Progenitor cell of endocrine pancreas (in vitro differentiated cells): ENCODE measurements at regions not wholly inside any gene's neighbourhood (a gene's known extent, or its start where the extent isn't known, plus 50 kb on each side); places are given as distances from the start of the nearest gene placed in this dataset.
A peak's percentile ranks its signal among the peaks of the same experiment; 100 is the strongest.
"Not testable (repeated sequence)": the region's sequence is repeated elsewhere in the genome, so short reads cannot be mapped to it uniquely, and the experiment has no call there.

ENCODE experiments used
- DNase-seq: peaks from one replicate; pipeline ENCODE4 v3.0.0; 2021; ENCODE audit warnings: low spot score; ENCODE audit not compliant: unreplicated experiment
- H3K27ac Mint-ChIP-seq: 2 replicates; pipeline ENCODE4 v1.8.0; 2021; ENCODE audit warnings: mild to moderate bottlenecking, moderate library complexity, mixed read lengths
- H3K27me3 Mint-ChIP-seq: 2 replicates; pipeline ENCODE4 v1.8.0; 2021; ENCODE audit warnings: mixed read lengths
- H3K36me3 Mint-ChIP-seq: 2 replicates; pipeline ENCODE4 v1.8.0; 2022; ENCODE audit warnings: mixed read lengths; ENCODE audit not compliant: insufficient read depth
- H3K4me1 Mint-ChIP-seq: 2 replicates; pipeline ENCODE4 v1.8.0; 2021; ENCODE audit warnings: low read depth, mixed read lengths
- H3K4me3 Mint-ChIP-seq: 2 replicates; pipeline ENCODE4 v1.8.0; 2021; ENCODE audit warnings: low read depth, mild to moderate bottlenecking, moderate library complexity, mixed read lengths
- H3K9me3 Mint-ChIP-seq: 2 replicates; pipeline ENCODE4 v1.8.0; 2021; ENCODE audit warnings: low read depth, mixed read lengths

DNA sequence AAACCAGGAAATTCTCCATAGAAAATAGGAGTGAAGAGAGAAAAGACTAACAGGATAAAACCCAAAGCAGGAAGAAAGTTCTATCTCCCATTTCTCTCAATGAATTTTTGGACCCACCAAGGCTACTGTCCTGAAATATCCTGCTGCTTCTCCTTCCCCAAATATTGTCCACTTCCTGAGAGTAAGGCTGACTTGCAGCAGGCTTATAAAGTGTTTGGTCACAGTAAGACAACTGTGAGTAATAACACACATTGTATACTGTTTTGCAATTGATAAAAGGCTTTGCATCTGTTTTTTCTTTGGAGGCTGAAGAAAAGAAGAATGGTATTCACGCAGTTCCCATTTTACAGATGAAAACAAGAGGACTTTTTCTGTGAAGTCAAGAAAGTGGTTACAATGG lies 52.8 kb downstream of the FOXD4L6 start:
- not testable (repeated sequence) for H3K4me1 Mint-ChIP-seq, H3K9me3 Mint-ChIP-seq, H3K36me3 Mint-ChIP-seq, DNase-seq, H3K27ac Mint-ChIP-seq
- H3K27me3 Mint-ChIP-seq: peaks cover 44% of the 10 kb centered on the region
- H3K4me3 Mint-ChIP-seq: peak overlapping the region; percentile 79

DNA sequence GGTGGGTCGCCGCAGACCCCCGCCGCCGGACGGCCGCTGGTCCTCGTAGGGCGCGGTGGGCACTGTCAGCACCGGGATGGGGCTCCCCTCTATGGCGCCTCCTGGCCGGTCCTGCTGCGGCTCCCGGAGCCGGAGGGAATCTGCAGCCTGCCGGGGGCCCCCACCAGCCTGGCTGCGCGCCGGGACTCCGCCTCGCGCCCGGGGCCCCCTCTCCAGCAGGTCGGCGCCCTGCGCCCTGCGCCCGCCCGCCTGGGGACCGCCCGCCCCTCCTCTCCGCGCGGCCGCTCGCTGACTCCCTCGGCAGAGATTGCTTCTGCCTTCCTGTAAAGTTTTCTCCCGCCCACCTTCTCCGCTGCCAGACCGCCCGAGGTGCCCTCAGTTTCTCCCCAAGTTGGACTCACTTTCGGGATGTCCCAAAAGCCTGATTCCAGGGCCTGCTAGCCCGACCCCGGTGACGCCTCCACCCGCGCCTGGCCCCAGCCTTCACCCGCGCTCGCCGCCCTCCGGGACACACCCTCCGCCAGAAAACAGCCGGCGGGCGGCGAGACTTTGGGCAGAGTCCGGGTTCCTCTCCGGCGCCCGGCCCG lies 54.0 kb downstream of the FOXD4L6 start:
- peaks cover 44% of the 10 kb centered on the region for H3K27me3 Mint-ChIP-seq
- H3K9me3 Mint-ChIP-seq, H3K4me1 Mint-ChIP-seq, H3K36me3 Mint-ChIP-seq, H3K27ac Mint-ChIP-seq: not testable (repeated sequence)
- H3K4me3 Mint-ChIP-seq: peak overlapping the region; percentile 79
- DNase-seq: peak; percentile 17

DNA sequence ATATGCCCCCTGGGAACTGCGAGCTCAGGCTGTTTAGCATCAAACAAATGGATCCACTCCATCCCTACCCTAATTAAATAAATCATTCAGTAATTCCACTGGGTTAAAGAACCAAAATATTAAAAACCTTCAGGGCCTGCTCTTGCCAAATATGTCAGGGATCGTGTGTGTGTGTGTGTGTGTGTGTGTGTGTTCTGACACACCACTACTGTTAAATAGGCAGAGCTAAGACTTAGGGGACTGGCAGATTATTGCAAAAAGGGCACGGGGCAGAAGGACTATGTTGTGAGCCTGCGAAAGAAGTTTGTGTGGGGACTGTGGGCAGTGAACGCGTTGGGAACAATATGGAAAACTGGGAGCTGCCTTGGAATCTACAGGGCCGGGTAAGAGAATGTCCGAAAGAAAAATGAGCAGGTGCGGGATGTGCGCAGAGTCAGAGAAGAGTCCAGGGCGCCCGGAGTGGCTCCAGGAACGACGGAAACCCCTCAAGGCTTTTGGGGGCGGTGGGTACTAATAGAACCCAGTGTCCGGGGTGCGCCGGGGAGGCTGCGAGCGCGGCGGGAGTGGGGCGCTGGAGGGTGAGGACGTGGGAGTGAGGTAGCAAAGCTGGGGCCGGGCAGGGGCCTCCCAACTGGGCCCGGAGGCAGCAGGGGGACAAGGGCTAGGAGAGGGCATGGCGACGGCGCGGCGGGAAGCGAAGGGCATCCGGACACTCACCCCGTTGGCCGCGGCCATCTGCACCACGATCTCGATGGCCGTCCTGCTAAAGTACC lies 54.8 kb downstream of the FOXD4L6 start:
- not testable (repeated sequence) for H3K4me1 Mint-ChIP-seq, DNase-seq, H3K36me3 Mint-ChIP-seq, H3K9me3 Mint-ChIP-seq, H3K27ac Mint-ChIP-seq
- H3K4me3 Mint-ChIP-seq: peak overlapping the region; percentile 59
- peaks cover 44% of the 10 kb centered on the region for H3K27me3 Mint-ChIP-seq

DNA sequence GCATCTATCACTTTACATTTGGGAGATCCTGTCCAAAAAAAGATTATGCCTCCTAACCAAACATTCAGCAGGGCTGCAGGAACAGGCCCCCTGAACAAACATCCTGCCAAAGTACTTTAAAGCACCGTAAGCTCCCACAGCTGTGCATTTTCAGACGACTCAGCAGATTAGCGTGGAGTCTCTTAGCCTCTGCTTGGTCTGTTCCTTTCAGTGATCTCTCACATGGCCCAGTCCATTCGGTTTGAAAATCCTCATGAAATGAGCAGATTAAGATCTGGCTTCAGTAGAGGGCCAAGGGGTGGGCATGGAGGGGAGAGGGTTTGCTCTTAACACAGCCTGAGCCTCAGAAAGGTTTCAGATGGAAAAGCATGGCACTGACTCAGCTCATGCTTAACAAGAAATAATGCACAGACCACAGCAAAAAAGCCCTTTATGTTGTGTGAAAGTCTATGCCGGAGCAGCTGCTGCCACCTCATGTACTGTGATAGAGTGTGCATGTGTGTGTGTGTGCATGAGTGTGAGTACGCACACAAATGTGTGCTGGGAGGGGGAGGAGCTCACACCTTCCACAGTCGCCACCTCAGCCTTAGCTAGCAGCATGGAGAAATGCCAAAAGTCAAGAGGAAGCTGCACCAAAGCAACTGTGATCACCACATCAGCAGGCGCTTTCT lies 64.2 kb downstream of the FOXD4L6 start:
- DNase-seq, H3K4me3 Mint-ChIP-seq, H3K4me1 Mint-ChIP-seq, H3K9me3 Mint-ChIP-seq, H3K27ac Mint-ChIP-seq, H3K27me3 Mint-ChIP-seq, H3K36me3 Mint-ChIP-seq: not testable (repeated sequence)

DNA sequence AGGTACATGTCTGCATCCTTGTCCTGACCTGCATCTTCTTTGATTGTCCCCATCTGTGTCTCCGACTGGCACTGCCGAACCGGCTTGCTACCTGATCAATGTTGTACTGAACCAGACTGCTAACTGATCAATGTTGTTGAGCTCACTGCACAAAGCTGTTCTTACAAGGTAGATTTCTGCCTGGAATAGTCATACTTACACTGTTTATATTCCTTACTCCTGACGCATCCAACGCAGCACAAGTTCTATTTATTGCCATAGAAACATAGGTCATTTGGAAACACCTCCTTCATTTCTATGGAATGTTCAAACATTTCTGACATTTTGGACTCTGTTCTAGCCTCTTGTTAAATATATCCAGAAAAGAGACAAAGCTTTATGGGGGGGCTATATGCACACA lies 65.2 kb downstream of the FOXD4L6 start:
- H3K27me3 Mint-ChIP-seq, H3K4me1 Mint-ChIP-seq, H3K36me3 Mint-ChIP-seq, DNase-seq, H3K4me3 Mint-ChIP-seq, H3K27ac Mint-ChIP-seq, H3K9me3 Mint-ChIP-seq: not testable (repeated sequence)

DNA sequence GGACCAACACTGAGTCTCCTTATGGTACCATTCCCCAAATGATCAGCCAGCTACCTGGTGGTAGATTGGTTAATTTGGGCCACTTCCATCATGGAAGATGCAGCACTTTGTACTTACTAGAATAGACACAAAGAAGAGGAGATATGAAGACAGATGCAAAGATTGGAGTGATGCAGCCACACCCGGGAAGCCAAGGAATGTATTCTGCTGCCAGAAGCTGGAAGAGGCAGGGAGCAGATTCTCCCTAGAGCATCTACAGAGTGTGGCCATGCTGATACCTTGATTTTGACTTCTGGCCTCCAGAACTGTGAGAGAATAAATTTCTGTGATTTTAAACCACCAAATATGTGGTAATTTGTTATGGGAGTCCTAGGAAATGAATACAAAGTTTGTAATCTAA lies 68.9 kb downstream of the FOXD4L6 start:
- not testable (repeated sequence) for H3K9me3 Mint-ChIP-seq, H3K4me1 Mint-ChIP-seq, H3K36me3 Mint-ChIP-seq, H3K27ac Mint-ChIP-seq, H3K4me3 Mint-ChIP-seq, H3K27me3 Mint-ChIP-seq, DNase-seq

DNA sequence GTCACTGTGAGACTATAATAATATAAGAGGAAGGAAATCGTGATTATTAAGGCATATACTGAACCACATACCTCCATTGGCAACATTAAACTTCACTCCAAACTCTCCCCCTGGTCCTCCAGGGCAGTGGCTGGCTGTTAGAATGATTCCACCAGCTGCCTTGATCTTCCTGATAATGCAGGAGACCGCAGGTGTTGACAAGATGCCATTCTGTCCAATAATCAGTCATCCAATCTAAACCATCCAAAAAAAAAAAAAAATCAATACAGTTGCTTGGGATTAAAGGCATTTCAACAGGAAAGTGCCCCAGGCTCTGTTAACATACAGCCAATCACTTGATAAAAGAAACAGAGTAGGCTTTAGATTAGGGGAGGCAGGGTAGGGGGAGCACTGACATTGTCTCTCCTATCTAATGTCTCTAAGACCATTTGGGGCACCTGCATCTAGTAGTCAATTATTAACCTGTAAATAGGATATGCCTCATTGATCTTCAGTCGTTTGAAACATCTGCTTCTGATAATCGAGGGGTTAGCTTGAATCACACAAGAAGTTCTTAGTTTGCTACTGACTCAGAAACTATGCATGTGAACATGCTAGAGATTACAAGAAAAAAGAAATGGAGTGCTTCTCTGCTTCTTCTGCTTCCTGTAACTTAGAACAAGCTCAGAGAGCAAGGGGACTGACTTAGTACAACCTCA lies 74.7 kb downstream of the FOXD4L6 start:
- H3K4me1 Mint-ChIP-seq, H3K36me3 Mint-ChIP-seq, DNase-seq, H3K4me3 Mint-ChIP-seq, H3K27me3 Mint-ChIP-seq: not testable (repeated sequence)
- Mint-ChIP-seq H3K9me3 (peaks cover 26% of the 10 kb centered on the region), H3K27ac (peak overlapping the region; percentile 20)

DNA sequence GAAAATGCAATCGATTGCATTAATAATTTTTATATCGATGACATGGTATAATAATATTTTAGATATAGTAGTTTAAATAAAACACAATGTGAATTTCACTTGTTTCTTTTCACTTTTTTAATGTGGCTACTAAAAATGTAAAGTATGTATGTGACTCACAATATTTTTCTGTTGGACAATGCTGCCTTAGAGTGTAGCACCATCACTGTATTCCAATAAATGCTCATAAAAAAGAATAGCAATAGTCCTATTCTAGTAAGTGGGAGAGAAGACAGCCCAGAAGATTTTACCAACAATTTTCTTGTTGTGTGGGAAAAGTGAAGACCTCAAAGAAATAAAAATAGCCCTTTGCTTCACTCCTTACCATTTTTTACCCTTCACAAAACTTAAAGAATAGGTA lies 79.8 kb downstream of the FOXD4L6 start:
- H3K4me3 Mint-ChIP-seq, H3K27me3 Mint-ChIP-seq, H3K27ac Mint-ChIP-seq, DNase-seq, H3K4me1 Mint-ChIP-seq: not testable (repeated sequence)
- Mint-ChIP-seq H3K36me3 (peaks cover 10% of the 10 kb centered on the region), H3K9me3 (peaks cover 26% of the 10 kb centered on the region)

DNA sequence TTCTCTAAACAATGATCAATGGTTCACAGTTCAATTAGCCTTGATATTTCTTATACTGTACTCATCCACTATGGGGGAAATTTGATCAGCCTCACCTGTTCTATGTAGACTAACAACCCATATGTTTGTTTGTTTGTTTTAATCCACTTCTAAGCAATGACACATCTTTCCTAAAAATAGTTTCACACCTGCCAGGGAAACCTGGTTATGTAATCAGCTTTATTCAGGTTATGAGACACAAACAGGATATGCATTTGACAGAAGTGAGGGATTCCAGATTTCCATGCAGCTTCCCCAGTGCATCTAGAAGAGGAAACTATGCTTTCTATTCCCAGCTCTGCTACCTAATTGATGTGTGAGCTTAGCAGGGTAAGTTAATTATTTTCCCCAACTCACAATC lies 80.7 kb downstream of the FOXD4L6 start:
- not testable (repeated sequence) for H3K27ac Mint-ChIP-seq, H3K4me1 Mint-ChIP-seq, DNase-seq, H3K27me3 Mint-ChIP-seq, H3K4me3 Mint-ChIP-seq
- Mint-ChIP-seq H3K36me3 (peaks cover 10% of the 10 kb centered on the region), H3K9me3 (peaks cover 26% of the 10 kb centered on the region)

DNA sequence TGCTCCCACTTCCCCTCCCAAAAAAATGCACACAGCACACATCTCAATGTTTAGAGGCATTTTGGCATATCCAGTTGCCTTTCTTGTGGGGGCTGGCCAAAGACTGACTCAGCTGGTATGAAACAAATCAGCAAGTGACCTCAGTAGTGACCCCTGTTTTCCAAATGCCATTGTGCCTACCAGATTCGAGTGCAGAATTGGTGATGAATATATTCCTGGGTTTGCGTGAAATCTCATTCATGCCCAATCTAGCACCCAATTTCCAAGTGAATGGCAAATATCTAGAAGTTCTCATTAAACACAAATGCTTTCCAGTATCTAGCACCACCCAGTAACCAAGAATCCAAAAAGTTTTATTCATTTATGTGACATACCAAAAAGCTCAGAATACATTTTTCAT lies 83.6 kb downstream of the FOXD4L6 start:
- H3K4me3 Mint-ChIP-seq, H3K27me3 Mint-ChIP-seq, H3K27ac Mint-ChIP-seq, H3K4me1 Mint-ChIP-seq, DNase-seq, H3K36me3 Mint-ChIP-seq: not testable (repeated sequence)
- H3K9me3 Mint-ChIP-seq: peaks cover 23% of the 10 kb centered on the region

DNA sequence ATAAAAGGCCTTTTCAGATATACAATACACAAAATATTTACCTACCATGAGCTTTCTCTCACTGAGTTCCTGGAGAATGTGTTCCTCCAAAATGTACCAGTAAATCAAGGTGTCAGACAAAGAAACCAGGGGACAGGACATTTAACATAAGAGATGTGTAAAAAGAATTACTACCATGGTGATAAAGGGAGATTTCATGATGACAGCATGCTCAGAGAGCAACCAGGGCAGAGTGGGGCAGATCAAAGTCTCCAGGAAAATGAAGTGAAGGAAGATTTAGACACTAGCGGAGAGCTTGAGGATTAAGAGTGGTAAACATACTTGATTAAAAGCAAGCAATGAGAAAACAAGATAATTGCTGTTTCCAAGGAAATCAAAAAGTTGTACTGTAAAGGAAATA lies 85.0 kb downstream of the FOXD4L6 start:
- not testable (repeated sequence) for H3K27me3 Mint-ChIP-seq, H3K36me3 Mint-ChIP-seq, H3K4me3 Mint-ChIP-seq, H3K4me1 Mint-ChIP-seq, DNase-seq, H3K27ac Mint-ChIP-seq
- H3K9me3 Mint-ChIP-seq: peaks cover 10% of the 10 kb centered on the region

DNA sequence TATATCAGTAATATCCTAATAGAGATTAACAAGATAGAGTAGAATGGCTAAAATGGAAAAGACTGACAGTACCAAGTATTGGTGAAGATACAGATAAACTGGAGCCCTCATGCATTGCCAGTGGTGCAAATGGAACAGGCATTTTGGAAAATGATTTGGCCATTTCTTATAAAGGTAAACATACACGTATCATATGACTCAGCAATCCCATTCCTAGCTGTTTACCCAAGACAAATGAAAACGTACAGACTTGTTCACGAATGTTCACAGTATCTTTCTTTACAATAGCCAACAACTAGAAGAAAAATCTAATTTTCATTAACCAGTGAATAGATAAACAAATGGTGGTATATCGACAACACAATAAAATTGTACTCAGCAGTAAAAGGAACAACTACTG lies 86.4 kb downstream of the FOXD4L6 start:
- H3K9me3 Mint-ChIP-seq: peaks cover 10% of the 10 kb centered on the region
- not testable (repeated sequence) for H3K27me3 Mint-ChIP-seq, H3K4me3 Mint-ChIP-seq, H3K4me1 Mint-ChIP-seq, H3K36me3 Mint-ChIP-seq, DNase-seq, H3K27ac Mint-ChIP-seq
